SK-N-SH treated with all-trans-retinoic acid at 6 μM for 48 hours (cell line): ENCODE measurements at regions not wholly inside any gene's neighbourhood (a gene's known extent, or its start where the extent isn't known, plus 50 kb on each side); places are given as distances from the start of the nearest gene placed in this dataset.

Experiments used
- ARNTL ChIP-seq: fragments of 450-650 bp; formaldehyde crosslinking; IDR thresholded peaks from 2 replicates; pipeline ENCODE4 v1.5.0; 2020; ENCODE audit warnings: low read depth, mild to moderate bottlenecking, moderate library complexity, borderline replicate concordance
- ESRRG ChIP-seq: fragments of 250-450 bp; sonication (Bioruptor Pico); IDR thresholded peaks from 2 replicates; pipeline ENCODE4 v1.6.1; 2021; ENCODE audit warnings: mild to moderate bottlenecking
- PATZ1 ChIP-seq: fragments of 250-450 bp; sonication (Bioruptor Pico); IDR thresholded peaks from 2 replicates; pipeline ENCODE4 v1.8.0; 2020; ENCODE audit warnings: mild to moderate bottlenecking, moderate library complexity, borderline replicate concordance
- TOX ChIP-seq: fragments of 250-450 bp; sonication (Bioruptor Pico); IDR thresholded peaks from 2 replicates; pipeline ENCODE4 v1.8.0; 2021; ENCODE audit warnings: mild to moderate bottlenecking, moderate library complexity, borderline replicate concordance
- ZFP30 ChIP-seq: fragments of 450-650 bp; formaldehyde crosslinking; IDR thresholded peaks from 2 replicates; pipeline ENCODE4 v1.5.0; 2022; ENCODE audit warnings: mild to moderate bottlenecking, moderate library complexity
- ZNF565 ChIP-seq: fragments of 450-650 bp; formaldehyde crosslinking; conservative IDR thresholded peaks from 2 replicates; pipeline ENCODE4 v1.5.0; 2020; ENCODE audit warnings: low read depth, mild to moderate bottlenecking, moderate library complexity

DNA sequence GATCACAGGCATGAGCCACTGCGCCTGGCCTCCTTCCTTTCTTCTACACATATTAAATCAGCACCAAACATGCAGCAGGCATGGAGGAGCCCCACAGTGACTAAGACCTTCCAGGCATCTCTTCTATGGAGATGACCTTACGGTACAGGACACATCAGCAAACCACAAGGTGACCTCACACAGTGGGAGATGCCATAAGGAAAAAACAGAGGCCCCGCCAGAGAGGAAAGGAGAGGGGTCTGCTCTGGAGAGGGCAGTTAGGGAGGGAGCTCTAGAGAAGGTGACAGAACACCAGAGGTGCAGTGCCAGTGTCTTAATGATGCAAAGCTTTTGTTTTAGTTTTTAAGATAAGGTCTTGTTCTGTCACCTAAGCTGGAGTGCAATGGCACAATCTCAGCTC is 81.1 kb upstream of the ESRRB start:
- no peak for TF ChIP-seq ARNTL (CRISPR knock-in tag)
- no peak for TF ChIP-seq ESRRG
- no peak for TF ChIP-seq PATZ1 (CRISPR knock-in tag)
- no peak for TF ChIP-seq TOX (CRISPR knock-in tag)
- TF ChIP-seq ZFP30 (CRISPR knock-in tag) = no peak
- no peak for TF ChIP-seq ZNF565
